ENCODE measurements at regions not wholly inside any gene's neighbourhood (a gene's known extent, or its start where the extent isn't known, plus 50 kb on each side); places are given as distances from the start of the nearest gene placed in this dataset.

GRCh38 chrX:141787655-141788054, 50.5 kb upstream of the MAGEC3 start:
- TF ChIP-seq CTCF (conservative IDR thresholded peaks at IDR 0.05; ENCODE audit: low read depth, low read length), result no peak
- TF ChIP-seq EZH2phosphoT487 (IDR thresholded peaks at IDR 0.05; ENCODE audit: borderline replicate concordance, low read length), result no peak
- no peak for TF ChIP-seq EZH2 (IDR thresholded peaks at IDR 0.05; ENCODE audit: low read length, unreplicated experiment)

All from PC-3 (cell line).